GM12873 (cell line): ENCODE measurements at regions not wholly inside any gene's neighbourhood (a gene's known extent, or its start where the extent isn't known, plus 50 kb on each side); places are given as distances from the start of the nearest gene placed in this dataset.

Experiments
- TF ChIP-seq, protein P1 (sequence below): IDR thresholded peaks from 2 replicates; pipeline ENCODE4 v1.5.1; 2012; ENCODE audit warnings: low read depth, mild to moderate bottlenecking, moderate library complexity, low read length, control low read depth; ENCODE audit not compliant: insufficient read depth; ENCODE audit errors: missing control alignments

DNA sequence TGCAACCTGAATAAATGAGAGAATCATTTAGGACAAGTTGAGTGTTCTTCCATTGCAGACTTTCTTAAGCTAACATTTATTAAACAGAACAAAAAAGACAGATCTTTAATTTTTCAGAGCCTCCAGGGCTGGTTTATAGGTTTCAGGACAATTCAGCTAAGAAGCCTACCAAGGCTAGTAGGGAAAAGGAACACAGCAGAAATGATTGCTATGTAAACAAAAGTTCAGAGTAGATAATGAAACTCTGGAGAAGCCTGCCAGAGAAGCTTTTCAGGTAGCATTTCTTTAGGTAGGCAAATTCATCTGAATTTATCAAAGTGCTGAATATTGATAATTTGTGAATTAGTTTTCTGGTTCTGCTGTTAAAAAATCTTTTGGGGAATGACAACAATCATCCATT is 264.2 kb downstream of the DEPDC1B start:
- TF ChIP-seq, protein P1, sequence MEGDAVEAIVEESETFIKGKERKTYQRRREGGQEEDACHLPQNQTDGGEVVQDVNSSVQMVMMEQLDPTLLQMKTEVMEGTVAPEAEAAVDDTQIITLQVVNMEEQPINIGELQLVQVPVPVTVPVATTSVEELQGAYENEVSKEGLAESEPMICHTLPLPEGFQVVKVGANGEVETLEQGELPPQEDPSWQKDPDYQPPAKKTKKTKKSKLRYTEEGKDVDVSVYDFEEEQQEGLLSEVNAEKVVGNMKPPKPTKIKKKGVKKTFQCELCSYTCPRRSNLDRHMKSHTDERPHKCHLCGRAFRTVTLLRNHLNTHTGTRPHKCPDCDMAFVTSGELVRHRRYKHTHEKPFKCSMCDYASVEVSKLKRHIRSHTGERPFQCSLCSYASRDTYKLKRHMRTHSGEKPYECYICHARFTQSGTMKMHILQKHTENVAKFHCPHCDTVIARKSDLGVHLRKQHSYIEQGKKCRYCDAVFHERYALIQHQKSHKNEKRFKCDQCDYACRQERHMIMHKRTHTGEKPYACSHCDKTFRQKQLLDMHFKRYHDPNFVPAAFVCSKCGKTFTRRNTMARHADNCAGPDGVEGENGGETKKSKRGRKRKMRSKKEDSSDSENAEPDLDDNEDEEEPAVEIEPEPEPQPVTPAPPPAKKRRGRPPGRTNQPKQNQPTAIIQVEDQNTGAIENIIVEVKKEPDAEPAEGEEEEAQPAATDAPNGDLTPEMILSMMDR: no peak

DNA sequence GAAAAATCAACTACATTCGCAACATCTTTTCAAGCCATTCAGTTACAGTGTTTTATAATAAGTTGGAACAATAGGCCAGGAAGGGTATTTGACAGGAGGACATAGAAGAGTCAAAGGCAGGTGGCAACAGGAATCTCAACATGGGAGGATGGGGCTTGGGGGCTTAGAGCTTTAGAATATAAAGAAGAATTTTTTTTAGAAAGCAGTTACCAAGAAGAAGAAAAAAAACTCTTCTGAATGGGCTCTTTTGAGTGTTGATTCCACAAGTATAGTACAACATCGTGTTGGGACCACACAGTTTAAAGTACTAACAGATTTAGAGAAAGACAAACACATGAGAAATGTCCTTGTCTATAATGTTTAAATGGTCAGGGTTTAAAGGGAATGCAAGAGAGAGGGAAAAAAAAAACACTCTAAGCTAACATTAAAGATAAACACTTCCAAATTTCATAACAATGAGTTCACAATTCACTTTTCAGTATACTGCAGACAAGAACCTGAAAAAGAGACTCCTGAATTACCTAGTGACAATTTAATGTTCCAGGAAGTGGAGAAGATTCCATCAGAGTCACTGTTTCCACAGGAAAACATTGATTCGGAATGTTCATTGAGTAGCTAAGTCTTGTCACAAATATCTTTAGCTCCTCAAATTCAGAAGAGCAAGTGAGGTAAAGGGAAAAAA is 282.3 kb downstream of the DEPDC1B start:
- TF ChIP-seq, protein P1: no peak

DNA sequence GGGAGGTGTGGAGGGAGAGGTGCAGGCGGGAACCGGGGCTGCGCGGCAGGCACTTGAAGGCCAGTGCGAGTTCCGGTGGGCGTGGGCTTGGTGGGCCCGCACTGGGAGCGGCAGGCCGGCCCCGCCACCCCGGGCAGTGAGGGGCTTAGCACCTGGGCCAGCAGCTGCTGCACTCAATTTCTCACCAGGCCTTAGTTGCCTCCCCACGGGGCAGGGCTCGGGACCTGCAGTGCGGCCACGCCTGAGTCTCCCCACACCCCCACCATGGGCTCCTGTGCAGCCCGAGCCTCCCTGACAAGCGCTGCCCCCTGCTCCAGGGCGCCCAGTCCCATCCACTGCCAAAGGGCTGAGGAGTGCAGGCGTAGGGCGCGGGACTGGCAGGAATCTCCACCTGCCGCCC is 284.5 kb downstream of the DEPDC1B start:
- TF ChIP-seq, protein P1: no peak

DNA sequence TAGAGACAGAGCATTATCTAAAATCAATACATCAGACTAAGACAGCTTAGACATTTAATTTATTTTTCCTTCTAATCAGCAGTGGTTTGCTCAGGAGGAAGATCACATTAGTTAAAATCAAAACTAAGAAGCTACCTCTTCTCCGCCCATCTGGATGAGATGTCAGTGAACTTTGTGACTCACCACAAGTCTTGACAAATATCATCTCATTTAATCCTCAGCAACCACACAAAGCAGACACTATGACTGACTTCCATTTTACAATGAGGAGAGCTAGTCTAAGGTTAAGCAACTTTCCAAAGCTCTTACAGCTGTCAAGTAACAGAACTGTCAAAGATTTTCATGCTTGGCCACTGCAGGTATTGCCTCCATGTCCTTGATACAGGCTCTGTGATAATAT is 289.5 kb downstream of the DEPDC1B start:
- TF ChIP-seq, protein P1: no peak

DNA sequence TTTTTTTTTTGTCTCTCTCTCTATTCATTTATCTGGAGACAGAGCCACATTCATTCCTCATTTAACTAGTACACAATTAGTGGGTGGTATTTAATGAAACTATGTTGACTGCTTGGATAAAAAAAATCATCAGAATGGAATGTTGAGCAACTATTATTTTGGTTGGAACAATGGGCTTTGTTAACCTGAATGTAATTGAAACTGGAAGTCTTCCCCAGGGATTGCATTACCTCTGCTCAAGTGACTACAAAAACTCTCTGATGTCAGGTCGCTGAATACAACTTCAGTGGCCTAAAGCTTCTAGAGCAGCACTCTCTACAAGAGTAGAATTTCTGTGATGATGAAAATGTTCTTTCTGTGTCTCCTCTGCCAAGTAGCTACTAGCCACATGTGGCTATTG is 295.8 kb downstream of the DEPDC1B start:
- TF ChIP-seq, protein P1: no peak

DNA sequence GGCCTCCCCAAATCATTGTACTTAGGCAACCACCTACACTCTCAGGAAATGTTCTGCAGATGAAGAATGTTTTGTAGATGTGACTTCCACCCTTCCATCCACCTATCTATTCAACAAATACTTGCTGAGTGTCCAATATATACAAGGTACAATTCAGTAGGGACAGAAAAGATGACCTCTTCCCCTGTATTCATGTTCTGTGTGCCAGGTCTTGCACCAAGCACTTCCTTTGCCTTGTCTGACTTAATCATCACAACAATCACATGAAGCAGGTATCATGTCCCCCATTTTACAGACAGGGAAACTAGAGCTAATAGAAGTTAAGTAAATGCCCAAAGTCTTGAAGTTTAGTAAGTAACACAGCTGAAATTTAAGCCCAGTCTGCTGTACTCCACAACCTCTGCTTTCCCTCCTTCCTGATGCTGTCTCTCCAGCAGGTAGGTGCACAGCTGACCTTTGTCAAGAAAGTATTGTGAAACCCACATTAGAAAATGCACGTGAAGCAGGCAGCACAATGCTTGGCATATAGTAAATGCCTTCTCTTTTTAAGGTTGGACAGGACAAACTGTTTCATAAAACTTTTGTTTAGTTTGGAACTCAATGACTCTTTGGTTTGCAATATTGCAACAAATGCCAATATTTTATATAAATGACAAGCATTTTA is 296.5 kb downstream of the DEPDC1B start:
- TF ChIP-seq, protein P1: no peak

DNA sequence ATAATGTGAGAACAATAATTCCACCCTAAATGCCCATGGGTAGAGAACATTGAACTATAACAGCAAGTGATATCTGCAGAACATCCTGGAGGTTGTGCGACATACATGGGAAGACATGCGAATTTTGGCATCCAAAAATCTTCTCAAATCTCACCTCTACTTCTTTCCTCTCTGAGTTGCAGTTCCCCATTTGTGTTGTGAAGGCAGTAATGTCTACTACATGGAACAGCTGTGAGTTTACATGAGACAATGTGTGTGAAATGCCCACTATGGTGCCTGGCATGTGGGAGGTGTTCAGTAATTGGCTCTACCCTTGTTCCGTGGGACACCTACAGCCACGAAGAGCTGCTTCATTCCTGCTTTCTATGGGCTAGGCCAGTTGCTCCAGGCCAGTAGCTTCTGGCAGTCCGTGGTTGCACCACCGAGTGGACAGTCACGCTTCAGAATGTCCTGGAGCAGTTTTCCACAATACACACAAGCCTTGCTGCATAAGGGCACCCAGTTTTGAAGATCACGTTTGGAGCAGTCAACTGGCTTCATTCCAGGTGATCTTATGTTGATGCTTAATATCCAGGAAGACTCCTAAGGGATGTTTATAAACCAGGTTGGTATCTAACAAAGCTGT is 297.7 kb downstream of the DEPDC1B start:
- TF ChIP-seq, protein P1: no peak
